ENCODE measurements at regions not wholly inside any gene's neighbourhood (a gene's known extent, or its start where the extent isn't known, plus 50 kb on each side); places are given as distances from the start of the nearest gene placed in this dataset.

GRCh38 chr2:21501376-21502027 lies 377.7 kb downstream of the TDRD15 start:
- Histone ChIP-seq H3K9me3 (no peaks in the 10 kb centered on the region; the same call in 1 of the 2 replicates), H3K27me3 (no peaks in the 10 kb centered on the region), H3K36me3 (no peaks in the 10 kb centered on the region), H3K4me3 (ENCODE audit: low read depth, low read length) (no peak overlapping the region), H3K4me1 (0 out of 2 replicates have a peak, but pooled peaks cover 4% of the 10 kb centered on the region)
- DNase-seq, result peak; percentile 10
- no peak for TF ChIP-seq CTCF (IDR thresholded peaks at IDR 0.05; ENCODE audit: low read depth, low read length)

- no peaks in the 10 kb centered on the region for H3K4me1 ChIP-seq
- no peaks in the 10 kb centered on the region for H3K27me3 ChIP-seq
- H3K36me3 ChIP-seq, result no peaks in the 10 kb centered on the region
- H3K4me3 ChIP-seq (ENCODE audit: low read depth, low read length), result no peak overlapping the region
- DNase-seq, result no peak
- no peaks in the 10 kb centered on the region for H3K9me3 ChIP-seq
- TF ChIP-seq CTCF (IDR thresholded peaks at IDR 0.05; ENCODE audit: low read depth, low read length), result no peak
Measured at GRCh38 chr2:21515903-21516302, 392.1 kb downstream of the TDRD15 start.

- DNase-seq, result no peak
- H3K27me3 ChIP-seq, result no peaks in the 10 kb centered on the region
Measured at GRCh38 chr2:21519412-21519811, 395.6 kb downstream of the TDRD15 start.

GRCh38 chr2:21519821-21520220 lies 396.1 kb downstream of the TDRD15 start:
- Histone ChIP-seq H3K9me3 (no peaks in the 10 kb centered on the region; the same call in 1 of the 2 replicates), H3K27me3 (no peaks in the 10 kb centered on the region), H3K4me1 (no peaks in the 10 kb centered on the region), H3K4me3 (ENCODE audit: low read depth, low read length) (no peak overlapping the region), H3K36me3 (no peaks in the 10 kb centered on the region)
- no peak for TF ChIP-seq CTCF (IDR thresholded peaks at IDR 0.05; ENCODE audit: low read depth, low read length)
- DNase-seq, result no peak

More at GRCh38 chr2:21519412-21519811, 395.6 kb downstream of the TDRD15 start:
- no peaks in the 10 kb centered on the region; the same call in 1 of the 2 replicates for H3K9me3 ChIP-seq
- TF ChIP-seq CTCF (IDR thresholded peaks at IDR 0.05; ENCODE audit: low read depth, low read length), result no peak
- no peaks in the 10 kb centered on the region for H3K4me1 ChIP-seq
- H3K4me3 ChIP-seq (ENCODE audit: low read depth, low read length), result no peak overlapping the region
- H3K36me3 ChIP-seq, result no peaks in the 10 kb centered on the region

GRCh38 chr2:21535826-21536225 lies 412.1 kb downstream of the TDRD15 start:
- no peaks in the 10 kb centered on the region for H3K4me1 ChIP-seq
- no peaks in the 10 kb centered on the region for H3K36me3 ChIP-seq
- no peak overlapping the region for H3K4me3 ChIP-seq (ENCODE audit: low read depth, low read length)
- no peaks in the 10 kb centered on the region for H3K27me3 ChIP-seq
- H3K9me3 ChIP-seq, result peaks cover 7% of the 10 kb centered on the region
- no peak for DNase-seq
- no peak for TF ChIP-seq CTCF (IDR thresholded peaks at IDR 0.05; ENCODE audit: low read depth, low read length)

GRCh38 chr2:21539685-21540084 lies 415.9 kb downstream of the TDRD15 start:
- Histone ChIP-seq H3K4me1 (no peaks in the 10 kb centered on the region), H3K36me3 (no peaks in the 10 kb centered on the region), H3K4me3 (ENCODE audit: low read depth, low read length) (no peak overlapping the region), H3K9me3 (peaks cover 7% of the 10 kb centered on the region), H3K27me3 (no peaks in the 10 kb centered on the region)
- DNase-seq, result no peak
- no peak for TF ChIP-seq CTCF (IDR thresholded peaks at IDR 0.05; ENCODE audit: low read depth, low read length)

All from BE2C (cell line).